Tibial artery (tissue), 4 donors: ENCODE measurements at regions not wholly inside any gene's neighbourhood (a gene's known extent, or its start where the extent isn't known, plus 50 kb on each side); places are given as distances from the start of the nearest gene placed in this dataset.

Source experiments
- DNase-seq, 2 donors: peaks; one replicate each; pipeline ENCODE4 v3.0.0-alpha.2; 2019
- H3K27ac ChIP-seq, 2 donors: fragments of 200-600 bp; sonication (generic) in 1 of 2; 1 replicate in 1 of 2; 2 replicates in 1 of 2; pipeline ENCODE4 v1.5.1; 2018 to 2019; ENCODE audit warnings: mild to moderate bottlenecking in 1 of 2
- H3K27me3 ChIP-seq, 2 donors: fragments of 200-600 bp; sonication (generic) in 1 of 2; one replicate each; pipeline versions ENCODE4 v1.5.1 to v1.6.0; 2016 to 2019
- H3K36me3 ChIP-seq, 3 donors: fragments of 200-600 bp; sonication (generic) in 2 of 3; one replicate each; pipeline ENCODE4 v1.5.1; 2016 to 2019; ENCODE audit warnings: mild to moderate bottlenecking in 2 of 3
- H3K4me1 ChIP-seq, 4 donors: fragments of 200-600 bp; sonication (generic) in 2 of 4; 1 replicate in 3 of 4; 2 replicates in 1 of 4; pipeline ENCODE4 v1.5.1; 2016 to 2019
- H3K4me3 ChIP-seq, 2 donors: fragments of 200-600 bp; sonication (generic) in 1 of 2; 1 replicate in 1 of 2; 2 replicates in 1 of 2; pipeline ENCODE4 v1.5.1; 2018 to 2019; ENCODE audit warnings: mild to moderate bottlenecking in 2 of 2
- H3K9me3 ChIP-seq, 3 donors: fragments of 200-600 bp; sonication (generic) in 1 of 3; one replicate each; pipeline ENCODE4 v1.5.1; 2016 to 2019
- CTCF ChIP-seq, 2 experiments: fragments of 200-600 bp in 1 of 2; fragments of 450-650 bp in 1 of 2; IDR thresholded peaks; one replicate each; pipeline ENCODE4 v1.5.1; 2017 to 2019; ENCODE audit warnings: antibody characterized with exemption in 2 of 2, mild to moderate bottlenecking in 1 of 2, moderate library complexity in 1 of 2
- intact Hi-C: fragments of 100-400 bp; cut with DNase I; formaldehyde crosslinking; loops from one replicate; pipeline ENCODE4 v1.15.0; 2023; ENCODE audit warnings: low total_unique reads

GRCh38 chr14:30420515-30420914, 138.4 kb upstream of the G2E3 start:
- H3K27ac ChIP-seq, result no peak overlapping the region
- DNase-seq, result no peak
- no peak overlapping the region for H3K4me3 ChIP-seq
- H3K27me3 ChIP-seq, result no peaks in the 10 kb centered on the region
- intact Hi-C loops, result no loop called here
- TF ChIP-seq CTCF (IDR thresholded peaks at IDR 0.05), result no peak
- H3K4me1 ChIP-seq, result no peaks in the 10 kb centered on the region
- H3K36me3 ChIP-seq, result no peaks in the 10 kb centered on the region
- no peaks in the 10 kb centered on the region for H3K9me3 ChIP-seq

GRCh38 chr14:30426463-30426862, 132.5 kb upstream of the G2E3 start:
- no peak overlapping the region for H3K27ac ChIP-seq
- no peak overlapping the region for H3K4me3 ChIP-seq
- TF ChIP-seq CTCF (IDR thresholded peaks at IDR 0.05), result no peak
- intact Hi-C loops, result no loop called here
- H3K4me1 ChIP-seq, result no peaks in the 10 kb centered on the region
- no peaks in the 10 kb centered on the region for H3K36me3 ChIP-seq
- no peak for DNase-seq
- H3K27me3 ChIP-seq, result no peaks in the 10 kb centered on the region
- no peaks in the 10 kb centered on the region for H3K9me3 ChIP-seq

- no peaks in the 10 kb centered on the region for H3K4me1 ChIP-seq
Measured at GRCh38 chr14:30427401-30427800, 131.6 kb upstream of the G2E3 start.

GRCh38 chr14:30427846-30428245, 131.1 kb upstream of the G2E3 start:
- no peaks in the 10 kb centered on the region for H3K4me1 ChIP-seq
- H3K4me3 ChIP-seq, result no peak overlapping the region
- H3K27ac ChIP-seq, result no peak overlapping the region
- H3K36me3 ChIP-seq, result no peaks in the 10 kb centered on the region
- TF ChIP-seq CTCF (IDR thresholded peaks at IDR 0.05), result no peak
- DNase-seq, result no peak
- intact Hi-C loops, result no loop called here
- H3K27me3 ChIP-seq, result no peaks in the 10 kb centered on the region
- no peaks in the 10 kb centered on the region for H3K9me3 ChIP-seq

More at GRCh38 chr14:30427401-30427800, 131.6 kb upstream of the G2E3 start:
- DNase-seq, result no peak
- no peak overlapping the region for H3K4me3 ChIP-seq
- no peaks in the 10 kb centered on the region for H3K36me3 ChIP-seq
- H3K9me3 ChIP-seq, result no peaks in the 10 kb centered on the region
- intact Hi-C loops, result no loop called here
- TF ChIP-seq CTCF (IDR thresholded peaks at IDR 0.05), result no peak
- H3K27me3 ChIP-seq, result no peaks in the 10 kb centered on the region
- no peak overlapping the region for H3K27ac ChIP-seq

GRCh38 chr14:30431552-30431951, 127.4 kb upstream of the G2E3 start:
- TF ChIP-seq CTCF (IDR thresholded peaks at IDR 0.05), result no peak
- intact Hi-C loops, result no loop called here

GRCh38 chr14:30440961-30441360, 118.0 kb upstream of the G2E3 start:
- H3K27me3 ChIP-seq, result no peaks in the 10 kb centered on the region
- no peaks in the 10 kb centered on the region for H3K36me3 ChIP-seq
- intact Hi-C loops, result no loop called here
- TF ChIP-seq CTCF (IDR thresholded peaks at IDR 0.05), result no peak
- no peak overlapping the region for H3K4me3 ChIP-seq
- no peak for DNase-seq
- no peak overlapping the region for H3K27ac ChIP-seq
- H3K9me3 ChIP-seq, result no peaks in the 10 kb centered on the region
- no peaks in the 10 kb centered on the region for H3K4me1 ChIP-seq

More at GRCh38 chr14:30431552-30431951, 127.4 kb upstream of the G2E3 start:
- Histone ChIP-seq H3K4me1 (no peaks in the 10 kb centered on the region), H3K4me3 (no peak overlapping the region), H3K9me3 (no peaks in the 10 kb centered on the region), H3K27ac (no peak overlapping the region), H3K36me3 (no peaks in the 10 kb centered on the region), H3K27me3 (no peaks in the 10 kb centered on the region)
- DNase-seq, result no peak
